ENCODE measurements at regions not wholly inside any gene's neighbourhood (a gene's known extent, or its start where the extent isn't known, plus 50 kb on each side); places are given as distances from the start of the nearest gene placed in this dataset.

DNA sequence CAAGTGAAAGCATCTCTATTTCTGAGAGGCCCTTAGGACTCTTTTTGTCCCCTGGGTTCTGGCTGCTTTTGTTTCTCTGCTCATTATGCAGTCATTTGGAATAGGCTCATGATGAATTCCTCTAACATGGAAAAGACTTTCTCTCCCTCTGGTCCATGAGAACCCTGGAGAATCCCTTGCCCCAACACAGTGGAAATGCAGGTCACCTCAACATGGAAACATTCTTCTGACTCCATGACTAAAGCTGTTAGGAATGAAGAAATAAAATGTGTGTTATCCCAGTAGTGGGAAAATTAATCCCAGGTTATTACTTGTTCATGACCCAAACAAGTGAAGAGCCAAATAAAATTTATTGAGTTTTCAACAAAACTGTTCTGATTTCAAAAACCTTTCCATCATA lies 458.6 kb downstream of the EPM2A start:
- ChIA-PET CTCF (no interaction called here), POLR2A (ENCODE audit: low non-redundant PET) (no interaction called here)
- no peak for DNase-seq (ENCODE audit: low spot score)
- intact Hi-C loops (cut with micrococcal nuclease; ENCODE audit: unreplicated experiment) = no loop called here
- Histone ChIP-seq H3K27me3 (replicated peaks; ENCODE audit: insufficient read depth, low read depth, low read length, poor library complexity) (no peaks in the 10 kb centered on the region), H3K36me3 (ENCODE audit: insufficient read depth, low read length, poor library complexity, severe bottlenecking) (no peaks in the 10 kb centered on the region), H3K27ac (ENCODE audit: low read depth, low read length, poor library complexity, severe bottlenecking) (no peak overlapping the region), H3K4me1 (ENCODE audit: insufficient read depth, low read length, poor library complexity, severe bottlenecking) (peaks cover 12% of the 10 kb centered on the region), H3K4me3 (ENCODE audit: low read depth, low read length, poor library complexity, severe bottlenecking) (no peak overlapping the region), H3K9me3 (ENCODE audit: low read depth, low read length, poor library complexity, severe bottlenecking) (no peaks in the 10 kb centered on the region)
- no TSS peak for BruUV-seq (replicated peaks)
- TF ChIP-seq, protein P1, sequence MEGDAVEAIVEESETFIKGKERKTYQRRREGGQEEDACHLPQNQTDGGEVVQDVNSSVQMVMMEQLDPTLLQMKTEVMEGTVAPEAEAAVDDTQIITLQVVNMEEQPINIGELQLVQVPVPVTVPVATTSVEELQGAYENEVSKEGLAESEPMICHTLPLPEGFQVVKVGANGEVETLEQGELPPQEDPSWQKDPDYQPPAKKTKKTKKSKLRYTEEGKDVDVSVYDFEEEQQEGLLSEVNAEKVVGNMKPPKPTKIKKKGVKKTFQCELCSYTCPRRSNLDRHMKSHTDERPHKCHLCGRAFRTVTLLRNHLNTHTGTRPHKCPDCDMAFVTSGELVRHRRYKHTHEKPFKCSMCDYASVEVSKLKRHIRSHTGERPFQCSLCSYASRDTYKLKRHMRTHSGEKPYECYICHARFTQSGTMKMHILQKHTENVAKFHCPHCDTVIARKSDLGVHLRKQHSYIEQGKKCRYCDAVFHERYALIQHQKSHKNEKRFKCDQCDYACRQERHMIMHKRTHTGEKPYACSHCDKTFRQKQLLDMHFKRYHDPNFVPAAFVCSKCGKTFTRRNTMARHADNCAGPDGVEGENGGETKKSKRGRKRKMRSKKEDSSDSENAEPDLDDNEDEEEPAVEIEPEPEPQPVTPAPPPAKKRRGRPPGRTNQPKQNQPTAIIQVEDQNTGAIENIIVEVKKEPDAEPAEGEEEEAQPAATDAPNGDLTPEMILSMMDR (conservative IDR thresholded peaks at IDR 0.05; ENCODE audit: low read depth, low read length) = no peak
- no peak for TF ChIP-seq EZH2 (IDR thresholded peaks at IDR 0.05; ENCODE audit: borderline replicate concordance, low read depth, low read length, poor library complexity, severe bottlenecking)

DNA sequence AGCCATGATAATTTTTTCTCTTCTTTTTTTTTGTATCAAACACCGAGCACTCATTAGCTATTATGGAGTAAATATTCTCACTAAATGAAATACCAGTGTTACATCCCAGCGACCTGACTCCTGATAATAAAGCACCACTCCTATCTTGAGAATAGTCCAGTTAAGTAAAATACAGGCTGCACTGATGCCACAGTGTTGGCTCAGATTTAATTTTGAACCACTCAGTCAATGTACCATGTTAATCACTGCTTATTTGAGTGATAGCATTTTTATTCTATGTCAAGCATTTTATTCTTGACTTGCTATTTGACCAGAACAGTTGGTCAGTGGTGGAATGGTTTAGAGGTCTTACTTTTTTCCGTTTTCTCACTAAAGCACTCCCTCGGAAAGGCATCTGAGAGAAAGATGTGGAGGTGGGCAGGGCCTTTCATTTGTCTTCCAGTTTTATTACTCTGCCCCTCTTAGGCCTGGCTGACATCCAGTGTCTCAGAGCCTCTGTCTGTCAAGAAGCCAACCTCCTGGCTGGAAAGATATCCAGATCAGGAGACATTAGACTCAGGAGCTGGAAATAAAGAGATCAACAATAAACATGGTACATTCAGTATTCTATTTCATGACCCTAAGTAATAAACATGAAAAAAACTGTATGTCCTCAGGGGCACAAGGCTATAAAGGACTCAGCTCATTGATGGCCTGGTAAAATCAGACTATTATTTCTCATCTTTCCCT lies 457.8 kb downstream of the EPM2A start:
- TF ChIP-seq, protein P1 (conservative IDR thresholded peaks at IDR 0.05; ENCODE audit: low read depth, low read length) = no peak
- no peak for TF ChIP-seq EZH2 (IDR thresholded peaks at IDR 0.05; ENCODE audit: borderline replicate concordance, low read depth, low read length, poor library complexity, severe bottlenecking)
- POLR2A ChIA-PET (ENCODE audit: low non-redundant PET) = no interaction called here
- CTCF ChIA-PET = no interaction called here
- H3K36me3 ChIP-seq (ENCODE audit: insufficient read depth, low read length, poor library complexity, severe bottlenecking) = no peaks in the 10 kb centered on the region
- no peak for DNase-seq (ENCODE audit: low spot score)
- no peak overlapping the region for H3K4me3 ChIP-seq (ENCODE audit: low read depth, low read length, poor library complexity, severe bottlenecking)
- intact Hi-C loops (cut with micrococcal nuclease; ENCODE audit: unreplicated experiment) = no loop called here
- no peaks in the 10 kb centered on the region for H3K27me3 ChIP-seq (replicated peaks; ENCODE audit: insufficient read depth, low read depth, low read length, poor library complexity)
- peaks cover 16% of the 10 kb centered on the region for H3K4me1 ChIP-seq (ENCODE audit: insufficient read depth, low read length, poor library complexity, severe bottlenecking)
- no peaks in the 10 kb centered on the region for H3K9me3 ChIP-seq (ENCODE audit: low read depth, low read length, poor library complexity, severe bottlenecking)
- BruUV-seq (replicated peaks) = no TSS peak
- H3K27ac ChIP-seq (ENCODE audit: low read depth, low read length, poor library complexity, severe bottlenecking) = no peak overlapping the region

DNA sequence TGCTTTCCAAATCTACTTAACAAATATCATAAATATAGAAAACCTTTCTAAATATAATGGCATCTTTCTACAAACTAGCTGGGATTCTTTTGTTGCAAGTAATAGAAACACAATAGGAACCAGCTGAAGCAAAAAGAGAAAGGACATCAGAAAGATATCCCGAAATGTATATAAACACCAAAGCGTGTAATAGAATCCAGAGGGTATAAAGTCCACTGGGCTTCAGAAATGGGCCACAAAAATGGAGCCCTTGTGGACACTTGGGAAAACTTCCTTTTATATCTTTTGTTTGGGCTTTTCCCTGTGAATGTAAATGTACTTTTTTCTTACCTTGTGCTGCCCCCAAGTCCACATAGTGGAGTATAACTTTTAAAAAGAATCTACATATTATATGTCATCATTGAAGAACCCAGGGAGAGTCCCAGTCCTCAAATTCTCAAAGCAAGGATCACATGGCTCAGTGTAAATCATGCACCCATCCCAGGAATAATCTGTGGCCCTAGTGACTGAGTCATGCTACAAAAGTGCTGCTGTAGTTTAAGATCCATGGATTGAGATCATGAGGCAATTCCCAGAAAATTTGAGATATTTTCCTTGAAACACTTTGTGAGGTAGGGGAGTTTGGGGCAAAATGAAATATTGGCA lies 457.0 kb downstream of the EPM2A start:
- H3K9me3 ChIP-seq (ENCODE audit: low read depth, low read length, poor library complexity, severe bottlenecking) = no peaks in the 10 kb centered on the region
- H3K4me3 ChIP-seq (ENCODE audit: low read depth, low read length, poor library complexity, severe bottlenecking) = no peak overlapping the region
- intact Hi-C loops (cut with micrococcal nuclease; ENCODE audit: unreplicated experiment) = no loop called here
- TF ChIP-seq EZH2 (IDR thresholded peaks at IDR 0.05; ENCODE audit: borderline replicate concordance, low read depth, low read length, poor library complexity, severe bottlenecking) = no peak
- TF ChIP-seq, protein P1 (conservative IDR thresholded peaks at IDR 0.05; ENCODE audit: low read depth, low read length) = no peak
- H3K27me3 ChIP-seq (replicated peaks; ENCODE audit: insufficient read depth, low read depth, low read length, poor library complexity) = no peaks in the 10 kb centered on the region
- H3K36me3 ChIP-seq (ENCODE audit: insufficient read depth, low read length, poor library complexity, severe bottlenecking) = no peaks in the 10 kb centered on the region
- no TSS peak for BruUV-seq (replicated peaks)
- DNase-seq (ENCODE audit: low spot score) = no peak
- ChIA-PET POLR2A (ENCODE audit: low non-redundant PET) (no interaction called here), CTCF (no interaction called here)
- peaks cover 17% of the 10 kb centered on the region for H3K4me1 ChIP-seq (ENCODE audit: insufficient read depth, low read length, poor library complexity, severe bottlenecking)
- no peak overlapping the region for H3K27ac ChIP-seq (ENCODE audit: low read depth, low read length, poor library complexity, severe bottlenecking)
